ENCODE measurements at regions not wholly inside any gene's neighbourhood (a gene's known extent, or its start where the extent isn't known, plus 50 kb on each side); places are given as distances from the start of the nearest gene placed in this dataset.

GRCh38 chr18:52222211-52222610 lies 117.8 kb upstream of the DCC start:
- no peak for DNase-seq (ENCODE audit: extremely low spot score)
- ChIA-PET CTCF (no interaction called here), POLR2A (no interaction called here)

DNA sequence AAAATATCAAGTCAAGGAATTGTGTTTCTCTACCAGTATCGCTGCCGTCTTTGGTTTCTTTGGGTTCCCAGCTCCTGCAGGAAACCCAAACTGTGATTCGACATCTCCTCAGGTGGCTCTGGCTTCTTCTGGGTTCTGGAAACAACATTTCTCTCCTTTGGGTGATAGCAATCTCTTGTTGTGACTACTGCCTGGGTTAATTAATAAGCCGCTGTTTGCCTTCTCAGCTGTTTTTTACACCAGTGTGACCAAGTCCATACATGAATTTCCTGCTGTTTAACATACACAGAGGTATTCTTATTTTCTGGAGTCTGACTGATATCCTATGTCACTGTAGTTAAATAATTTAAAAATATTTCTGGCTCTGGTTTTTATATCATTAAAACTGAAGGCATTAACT lies 112.5 kb upstream of the DCC start:
- no peak for DNase-seq (ENCODE audit: extremely low spot score)
- ChIA-PET CTCF (no interaction called here), POLR2A (no interaction called here)
- no peak for TF ChIP-seq CTBP1 (IDR thresholded peaks at IDR 0.05; ENCODE audit: borderline replicate concordance)
- TF ChIP-seq FOXK2 (IDR thresholded peaks at IDR 0.05) = no peak
- no peak for TF ChIP-seq BHLHE40 (IDR thresholded peaks at IDR 0.05; ENCODE audit: borderline replicate concordance)
- TF ChIP-seq SUZ12 (IDR thresholded peaks at IDR 0.05) = no peak
- TF ChIP-seq PKNOX1 (IDR thresholded peaks at IDR 0.05) = no peak
- no peak for TF ChIP-seq SP1 (IDR thresholded peaks at IDR 0.05)
- TF ChIP-seq LEF1 (IDR thresholded peaks at IDR 0.05; ENCODE audit: borderline replicate concordance) = no peak
- TF ChIP-seq ARNT (IDR thresholded peaks at IDR 0.05) = no peak
- TF ChIP-seq L3MBTL2 (conservative IDR thresholded peaks at IDR 0.05) = no peak
- no peak for TF ChIP-seq FOXM1 (IDR thresholded peaks at IDR 0.05; ENCODE audit: borderline replicate concordance)

More at GRCh38 chr18:52222211-52222610, 117.8 kb upstream of the DCC start:
- TF ChIP-seq ARNT (IDR thresholded peaks at IDR 0.05) = no peak
- TF ChIP-seq SUZ12 (IDR thresholded peaks at IDR 0.05) = no peak
- TF ChIP-seq PKNOX1 (IDR thresholded peaks at IDR 0.05) = no peak
- TF ChIP-seq ELF4 (IDR thresholded peaks at IDR 0.05) = no peak
- TF ChIP-seq FOXK2 (IDR thresholded peaks at IDR 0.05) = no peak
- no peak for TF ChIP-seq FOXM1 (IDR thresholded peaks at IDR 0.05; ENCODE audit: borderline replicate concordance)
- no peak for TF ChIP-seq TARDBP (IDR thresholded peaks at IDR 0.05)
- TF ChIP-seq BHLHE40 (IDR thresholded peaks at IDR 0.05; ENCODE audit: borderline replicate concordance) = no peak
- no peak for TF ChIP-seq SP1 (IDR thresholded peaks at IDR 0.05)
- TF ChIP-seq NFRKB (IDR thresholded peaks at IDR 0.05) = no peak
- no peak for TF ChIP-seq ZNF384 (IDR thresholded peaks at IDR 0.05)
- TF ChIP-seq LEF1 (IDR thresholded peaks at IDR 0.05; ENCODE audit: borderline replicate concordance) = no peak
- no peak for TF ChIP-seq L3MBTL2 (conservative IDR thresholded peaks at IDR 0.05)
- no peak for TF ChIP-seq HDGF (IDR thresholded peaks at IDR 0.05; ENCODE audit: borderline replicate concordance)
- TF ChIP-seq CTBP1 (IDR thresholded peaks at IDR 0.05; ENCODE audit: borderline replicate concordance) = no peak
- TF ChIP-seq FOXA1 (IDR thresholded peaks at IDR 0.05) = no peak

DNA sequence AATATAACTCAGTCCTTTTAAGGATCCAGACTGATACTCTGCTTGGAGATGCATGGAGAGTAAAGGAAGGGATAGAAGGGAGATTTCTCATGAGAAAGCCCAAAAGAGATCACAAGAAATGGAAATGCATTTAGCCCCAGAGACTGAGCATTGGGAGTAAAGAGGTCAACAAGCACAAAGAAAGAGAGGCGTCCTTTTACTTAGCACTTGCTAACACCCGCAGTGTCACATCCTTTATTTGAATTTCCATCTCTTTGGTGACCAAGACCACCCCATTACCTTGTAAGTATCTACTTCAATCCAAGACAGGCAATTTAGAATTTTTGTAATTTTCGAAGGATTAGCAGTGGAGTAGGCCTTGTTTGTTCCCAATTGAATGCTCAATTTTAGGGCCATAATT lies 111.8 kb upstream of the DCC start:
- POLR2A ChIA-PET = no interaction called here
- no peak for TF ChIP-seq L3MBTL2 (conservative IDR thresholded peaks at IDR 0.05)
- DNase-seq (ENCODE audit: extremely low spot score) = no peak
- CTCF ChIA-PET = no interaction called here

DNA sequence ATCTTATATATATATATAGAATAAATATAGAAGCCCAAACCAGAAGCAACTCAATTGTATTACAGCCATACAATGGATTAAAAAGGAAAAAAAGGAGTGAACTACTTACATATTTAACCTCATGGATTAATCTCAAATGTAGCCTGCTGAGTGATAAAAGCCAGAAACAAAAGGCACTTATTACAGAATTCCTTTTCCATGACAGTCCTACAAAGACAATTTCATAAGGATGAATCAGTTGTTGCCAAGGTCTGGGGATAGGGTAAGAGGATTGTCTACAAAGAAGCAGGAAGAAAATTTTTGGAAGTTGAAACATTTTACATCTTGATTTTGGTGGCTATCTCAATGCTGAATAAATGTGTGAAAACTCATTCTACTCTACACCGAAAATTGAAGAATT lies 103.9 kb upstream of the DCC start:
- no peak for TF ChIP-seq ARNT (IDR thresholded peaks at IDR 0.05)
- TF ChIP-seq SUZ12 (IDR thresholded peaks at IDR 0.05) = no peak
- no peak for TF ChIP-seq L3MBTL2 (conservative IDR thresholded peaks at IDR 0.05)
- TF ChIP-seq TARDBP (IDR thresholded peaks at IDR 0.05) = no peak
- no peak for TF ChIP-seq SP1 (IDR thresholded peaks at IDR 0.05)
- TF ChIP-seq NFRKB (IDR thresholded peaks at IDR 0.05) = no peak
- no peak for TF ChIP-seq LEF1 (IDR thresholded peaks at IDR 0.05; ENCODE audit: borderline replicate concordance)
- no peak for TF ChIP-seq HDGF (IDR thresholded peaks at IDR 0.05; ENCODE audit: borderline replicate concordance)
- no peak for TF ChIP-seq FOXM1 (IDR thresholded peaks at IDR 0.05; ENCODE audit: borderline replicate concordance)
- TF ChIP-seq FOXK2 (IDR thresholded peaks at IDR 0.05) = no peak
- no peak for TF ChIP-seq CTBP1 (IDR thresholded peaks at IDR 0.05; ENCODE audit: borderline replicate concordance)
- TF ChIP-seq FOXA1 (IDR thresholded peaks at IDR 0.05) = no peak
- TF ChIP-seq ZNF384 (IDR thresholded peaks at IDR 0.05) = no peak
- no peak for TF ChIP-seq PKNOX1 (IDR thresholded peaks at IDR 0.05)
- TF ChIP-seq BHLHE40 (IDR thresholded peaks at IDR 0.05; ENCODE audit: borderline replicate concordance) = no peak
- no peak for TF ChIP-seq ELF4 (IDR thresholded peaks at IDR 0.05)
- ChIA-PET CTCF (no interaction called here), POLR2A (interaction anchor here (0.6 kb wide), 1 partner anchor 677 kb away, joined by 3 read pairs; no protein-coding TSS in a partner anchor)
- no peak for DNase-seq (ENCODE audit: extremely low spot score)

GRCh38 chr18:52237551-52237950 lies 102.4 kb upstream of the DCC start:
- no peak for DNase-seq (ENCODE audit: extremely low spot score)
- TF ChIP-seq FOXK2 (IDR thresholded peaks at IDR 0.05) = no peak
- TF ChIP-seq BHLHE40 (IDR thresholded peaks at IDR 0.05; ENCODE audit: borderline replicate concordance) = no peak
- no peak for TF ChIP-seq TARDBP (IDR thresholded peaks at IDR 0.05)
- no peak for TF ChIP-seq PKNOX1 (IDR thresholded peaks at IDR 0.05)
- no peak for TF ChIP-seq FOXA1 (IDR thresholded peaks at IDR 0.05)
- no peak for TF ChIP-seq CTBP1 (IDR thresholded peaks at IDR 0.05; ENCODE audit: borderline replicate concordance)
- no peak for TF ChIP-seq ELF4 (IDR thresholded peaks at IDR 0.05)
- TF ChIP-seq SP1 (IDR thresholded peaks at IDR 0.05) = no peak
- TF ChIP-seq FOXM1 (IDR thresholded peaks at IDR 0.05; ENCODE audit: borderline replicate concordance) = no peak
- no peak for TF ChIP-seq ARNT (IDR thresholded peaks at IDR 0.05)
- TF ChIP-seq ZNF384 (IDR thresholded peaks at IDR 0.05) = no peak
- no peak for TF ChIP-seq HDGF (IDR thresholded peaks at IDR 0.05; ENCODE audit: borderline replicate concordance)
- TF ChIP-seq L3MBTL2 (conservative IDR thresholded peaks at IDR 0.05) = no peak
- TF ChIP-seq SUZ12 (IDR thresholded peaks at IDR 0.05) = no peak
- no peak for TF ChIP-seq LEF1 (IDR thresholded peaks at IDR 0.05; ENCODE audit: borderline replicate concordance)
- CTCF ChIA-PET = no interaction called here
- POLR2A ChIA-PET = no interaction called here

DNA sequence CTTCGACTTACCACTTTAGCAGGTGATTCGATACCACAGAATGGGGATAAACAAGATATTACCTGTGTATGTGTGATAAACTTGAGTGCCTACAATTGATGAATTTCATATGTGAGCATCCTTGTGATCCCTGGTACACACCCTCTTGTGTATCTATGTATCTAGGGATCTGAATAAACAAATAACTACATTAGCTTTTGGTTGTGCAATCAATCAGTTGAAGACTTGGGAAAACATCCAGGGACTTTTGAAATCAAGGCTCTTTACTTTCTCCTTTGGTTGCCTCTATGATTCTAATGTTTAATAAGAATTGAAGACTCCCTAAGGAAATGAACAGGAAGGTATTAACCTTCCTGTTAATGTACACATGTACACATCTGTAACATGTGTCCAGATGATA lies 97.3 kb upstream of the DCC start:
- DNase-seq (ENCODE audit: extremely low spot score) = no peak
- CTCF ChIA-PET = no interaction called here
- TF ChIP-seq FOXM1 (IDR thresholded peaks at IDR 0.05; ENCODE audit: borderline replicate concordance) (no peak), PKNOX1 (IDR thresholded peaks at IDR 0.05) (no peak), FOXA1 (IDR thresholded peaks at IDR 0.05) (no peak), SUZ12 (IDR thresholded peaks at IDR 0.05) (no peak)
- POLR2A ChIA-PET = no interaction called here
